ENCODE measurements at regions not wholly inside any gene's neighbourhood (a gene's known extent, or its start where the extent isn't known, plus 50 kb on each side); places are given as distances from the start of the nearest gene placed in this dataset.

DNA sequence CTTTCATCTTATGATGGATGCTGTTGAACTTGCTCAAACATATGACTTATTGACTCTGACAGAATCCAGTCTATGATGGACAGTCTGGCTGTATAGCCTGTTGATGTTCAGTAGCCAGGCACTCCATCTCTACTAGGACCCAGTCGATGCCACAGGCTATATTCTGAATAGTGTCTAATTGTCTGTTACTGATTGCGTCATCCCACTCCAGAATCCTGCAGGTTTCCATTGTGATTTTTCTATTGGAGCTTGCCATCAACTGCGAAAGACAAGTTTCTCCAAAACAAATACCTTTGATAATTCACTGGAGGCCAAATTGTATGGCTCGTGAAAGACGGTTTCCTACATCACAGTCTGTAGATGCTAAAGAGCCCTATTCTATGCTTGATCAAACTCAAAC lies 481.7 kb upstream of the CHORDC1 start:
- TF ChIP-seq, protein P1, sequence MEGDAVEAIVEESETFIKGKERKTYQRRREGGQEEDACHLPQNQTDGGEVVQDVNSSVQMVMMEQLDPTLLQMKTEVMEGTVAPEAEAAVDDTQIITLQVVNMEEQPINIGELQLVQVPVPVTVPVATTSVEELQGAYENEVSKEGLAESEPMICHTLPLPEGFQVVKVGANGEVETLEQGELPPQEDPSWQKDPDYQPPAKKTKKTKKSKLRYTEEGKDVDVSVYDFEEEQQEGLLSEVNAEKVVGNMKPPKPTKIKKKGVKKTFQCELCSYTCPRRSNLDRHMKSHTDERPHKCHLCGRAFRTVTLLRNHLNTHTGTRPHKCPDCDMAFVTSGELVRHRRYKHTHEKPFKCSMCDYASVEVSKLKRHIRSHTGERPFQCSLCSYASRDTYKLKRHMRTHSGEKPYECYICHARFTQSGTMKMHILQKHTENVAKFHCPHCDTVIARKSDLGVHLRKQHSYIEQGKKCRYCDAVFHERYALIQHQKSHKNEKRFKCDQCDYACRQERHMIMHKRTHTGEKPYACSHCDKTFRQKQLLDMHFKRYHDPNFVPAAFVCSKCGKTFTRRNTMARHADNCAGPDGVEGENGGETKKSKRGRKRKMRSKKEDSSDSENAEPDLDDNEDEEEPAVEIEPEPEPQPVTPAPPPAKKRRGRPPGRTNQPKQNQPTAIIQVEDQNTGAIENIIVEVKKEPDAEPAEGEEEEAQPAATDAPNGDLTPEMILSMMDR (IDR thresholded peaks at IDR 0.05) = no peak
- no peak for TF ChIP-seq POLR2A (IDR thresholded peaks at IDR 0.05)
